ENCODE measurements at regions not wholly inside any gene's neighbourhood (a gene's known extent, or its start where the extent isn't known, plus 50 kb on each side); places are given as distances from the start of the nearest gene placed in this dataset.

DNA sequence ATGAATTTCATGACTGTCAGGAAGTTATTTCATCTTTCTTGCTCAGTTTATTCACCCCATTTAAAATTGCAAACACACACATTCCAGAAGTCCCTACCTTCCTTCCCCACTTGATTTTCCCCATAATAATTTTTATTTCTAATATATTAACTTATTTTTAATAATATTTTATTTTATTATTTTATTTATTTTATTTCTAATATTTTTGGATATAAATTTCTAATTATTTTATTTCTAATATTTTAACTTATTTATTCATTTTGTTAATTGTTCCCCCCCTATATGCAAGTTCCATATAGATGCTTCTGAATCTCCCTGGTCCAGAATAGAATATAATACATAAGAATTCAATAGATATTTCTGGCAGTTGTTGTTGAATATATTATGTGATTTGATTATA, 293.7 kb upstream of the CPEB2 start:
- TF ChIP-seq, protein P1, sequence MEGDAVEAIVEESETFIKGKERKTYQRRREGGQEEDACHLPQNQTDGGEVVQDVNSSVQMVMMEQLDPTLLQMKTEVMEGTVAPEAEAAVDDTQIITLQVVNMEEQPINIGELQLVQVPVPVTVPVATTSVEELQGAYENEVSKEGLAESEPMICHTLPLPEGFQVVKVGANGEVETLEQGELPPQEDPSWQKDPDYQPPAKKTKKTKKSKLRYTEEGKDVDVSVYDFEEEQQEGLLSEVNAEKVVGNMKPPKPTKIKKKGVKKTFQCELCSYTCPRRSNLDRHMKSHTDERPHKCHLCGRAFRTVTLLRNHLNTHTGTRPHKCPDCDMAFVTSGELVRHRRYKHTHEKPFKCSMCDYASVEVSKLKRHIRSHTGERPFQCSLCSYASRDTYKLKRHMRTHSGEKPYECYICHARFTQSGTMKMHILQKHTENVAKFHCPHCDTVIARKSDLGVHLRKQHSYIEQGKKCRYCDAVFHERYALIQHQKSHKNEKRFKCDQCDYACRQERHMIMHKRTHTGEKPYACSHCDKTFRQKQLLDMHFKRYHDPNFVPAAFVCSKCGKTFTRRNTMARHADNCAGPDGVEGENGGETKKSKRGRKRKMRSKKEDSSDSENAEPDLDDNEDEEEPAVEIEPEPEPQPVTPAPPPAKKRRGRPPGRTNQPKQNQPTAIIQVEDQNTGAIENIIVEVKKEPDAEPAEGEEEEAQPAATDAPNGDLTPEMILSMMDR (IDR thresholded peaks at IDR 0.05), result no peak
- no peak for ATAC-seq (ENCODE audit: low FRiP score)
- DNase-seq (ENCODE audit: low spot score), result no peak

DNA sequence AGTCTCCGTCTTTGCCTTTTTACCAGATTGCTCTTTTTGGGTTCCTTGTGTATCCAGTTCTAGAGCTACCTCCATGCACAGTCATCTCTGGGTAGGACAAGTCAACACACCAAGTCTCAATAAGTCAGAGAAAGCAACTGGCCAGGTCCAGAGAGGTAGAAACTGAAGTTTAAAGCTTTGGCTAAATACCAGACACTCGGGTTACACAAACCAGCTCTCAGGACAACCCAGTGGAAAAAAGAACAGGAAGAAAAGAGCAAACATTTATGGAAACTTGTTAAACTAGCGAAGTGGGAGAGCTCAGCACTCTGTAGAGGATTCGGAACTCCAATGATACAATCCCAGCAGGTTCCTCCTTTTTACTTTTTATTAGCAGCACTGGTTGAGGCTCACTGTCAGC, 291.0 kb upstream of the CPEB2 start:
- TF ChIP-seq, protein P1 (IDR thresholded peaks at IDR 0.05), result no peak
- ATAC-seq (ENCODE audit: low FRiP score), result no peak

DNA sequence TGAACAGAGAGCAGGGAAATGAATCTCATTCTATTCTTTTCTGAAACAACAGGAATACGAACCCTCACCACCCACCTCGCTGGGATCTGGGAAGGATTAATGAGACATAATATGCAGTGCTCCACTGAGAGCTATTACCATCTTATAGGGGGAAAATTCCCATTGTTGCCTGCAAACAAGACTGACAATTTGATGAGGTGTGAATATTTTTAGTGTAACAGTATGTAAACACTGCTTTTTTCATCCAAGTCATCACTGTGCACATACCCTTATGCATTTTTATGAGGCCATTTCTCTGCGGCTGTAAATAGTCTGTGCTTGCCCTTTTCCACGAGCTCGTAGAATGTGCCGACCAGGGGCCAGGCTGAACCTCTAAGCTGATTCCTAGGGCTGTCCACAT, 285.6 kb upstream of the CPEB2 start:
- TF ChIP-seq, protein P1 (IDR thresholded peaks at IDR 0.05), result no peak
- no peak for ATAC-seq (ENCODE audit: low FRiP score)
- DNase-seq (ENCODE audit: low spot score), result no peak

More for the DNA sequence above, 291.0 kb upstream of the CPEB2 start:
- no peak for DNase-seq (ENCODE audit: low spot score)

DNA sequence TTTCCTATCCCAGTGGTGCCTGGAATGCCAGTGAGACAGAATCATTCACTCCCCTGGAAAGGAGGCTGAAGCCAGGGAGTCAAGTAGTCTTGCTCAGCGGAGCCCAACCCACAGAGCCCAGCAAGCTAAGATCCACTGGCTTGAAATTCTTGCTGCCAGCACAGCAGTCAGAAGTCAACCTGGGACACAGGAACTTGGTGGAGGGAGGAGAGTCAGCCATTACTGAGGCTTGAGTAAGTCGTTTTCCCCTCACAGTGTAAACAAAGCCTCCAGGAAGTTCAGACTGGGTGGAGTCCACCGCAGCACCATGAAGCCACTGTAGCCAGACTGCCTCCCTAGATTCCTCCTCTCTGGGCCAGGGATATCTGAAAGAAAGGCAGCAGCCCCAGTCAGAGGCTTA, 283.2 kb upstream of the CPEB2 start:
- DNase-seq (ENCODE audit: low spot score) (no peak), ATAC-seq (ENCODE audit: low FRiP score) (no peak)
- TF ChIP-seq, protein P1 (IDR thresholded peaks at IDR 0.05), result no peak

DNA sequence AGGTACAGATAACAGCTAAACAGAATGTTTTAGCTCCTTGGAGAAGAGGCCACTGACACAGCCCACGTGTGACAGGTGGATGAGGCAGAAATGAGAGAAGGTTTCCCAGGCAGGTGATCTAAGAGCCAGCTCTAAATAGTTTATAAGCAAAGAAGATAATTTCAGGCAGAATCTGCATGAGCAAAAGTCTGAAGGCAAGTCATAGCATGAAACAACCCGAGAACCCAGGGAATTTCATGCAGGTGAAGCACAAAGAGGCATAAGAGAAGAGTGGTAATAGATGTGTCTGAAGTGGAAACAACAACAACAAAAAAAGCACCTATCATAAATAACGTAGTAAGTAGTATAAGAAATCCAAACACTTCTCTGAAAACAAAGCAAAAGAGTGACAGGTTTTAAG, 275.8 kb upstream of the CPEB2 start:
- TF ChIP-seq, protein P1 (IDR thresholded peaks at IDR 0.05), result no peak
- DNase-seq (ENCODE audit: low spot score), result no peak
- ATAC-seq (ENCODE audit: low FRiP score), result no peak

DNA sequence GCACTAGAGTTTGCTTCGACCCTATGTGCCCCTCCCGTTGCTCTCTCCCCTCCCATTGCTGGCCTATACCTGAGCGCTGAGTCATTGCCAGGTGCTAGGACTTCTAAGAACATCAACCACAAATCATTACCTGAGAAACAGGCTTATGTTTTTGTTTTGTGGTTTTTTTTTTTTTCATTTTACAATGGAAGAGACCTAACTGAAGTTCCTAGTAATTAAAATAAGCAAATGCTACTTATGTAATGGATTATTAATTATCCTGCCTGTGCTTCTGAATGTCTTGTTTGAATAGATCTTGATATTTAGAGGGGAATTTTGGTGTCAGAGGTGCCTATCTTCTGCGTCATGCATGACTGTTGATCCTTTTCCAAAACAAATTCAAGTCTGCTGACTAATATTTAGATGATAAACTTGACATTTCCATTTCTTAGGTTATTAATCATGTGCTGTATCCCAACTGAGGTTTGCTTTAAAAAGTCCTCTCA, 275.4 kb upstream of the CPEB2 start:
- TF ChIP-seq, protein P1 (IDR thresholded peaks at IDR 0.05), result no peak
- no peak for ATAC-seq (ENCODE audit: low FRiP score)
- DNase-seq (ENCODE audit: low spot score), result no peak

DNA sequence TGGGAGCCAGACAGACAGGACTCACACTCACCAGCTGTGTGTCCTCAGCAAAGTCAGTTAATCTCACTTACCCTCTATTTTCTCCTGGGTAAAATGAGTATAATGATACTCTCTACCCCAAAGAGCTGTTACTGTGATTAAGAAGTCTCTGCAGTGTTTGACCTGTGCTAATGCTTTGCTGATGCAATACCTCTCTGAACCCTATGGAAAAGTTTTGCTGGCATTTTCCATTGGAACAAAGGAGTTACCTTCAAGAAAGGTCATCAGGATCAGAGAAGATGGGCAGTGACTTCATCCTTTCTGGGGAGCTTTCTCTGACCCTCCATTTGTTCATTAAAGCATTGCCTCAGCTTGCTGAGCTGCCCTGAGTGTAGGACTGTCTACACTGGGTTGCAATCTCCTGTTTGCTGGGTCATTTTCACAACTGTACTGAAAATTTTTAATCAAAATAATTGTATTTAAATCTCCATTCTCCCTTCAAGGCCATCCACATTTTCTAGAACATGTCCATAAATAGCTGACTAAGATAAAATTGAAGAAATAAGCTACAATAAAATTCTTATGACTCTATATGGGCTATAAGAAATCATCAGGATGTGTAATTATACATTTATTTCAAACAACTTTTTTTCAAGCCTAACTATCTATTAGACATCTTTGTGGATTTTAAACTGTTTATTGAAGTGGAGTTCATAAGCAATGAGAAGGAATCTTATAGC, 272.8 kb upstream of the CPEB2 start:
- no peak for ATAC-seq (ENCODE audit: low FRiP score)
- TF ChIP-seq, protein P1 (IDR thresholded peaks at IDR 0.05), result no peak

More for the DNA sequence above, 272.8 kb upstream of the CPEB2 start:
- DNase-seq (ENCODE audit: low spot score), result no peak
